Transverse colon (tissue), 3 donors: ENCODE measurements at regions not wholly inside any gene's neighbourhood (a gene's known extent, or its start where the extent isn't known, plus 50 kb on each side); places are given as distances from the start of the nearest gene placed in this dataset.

ENCODE experiments used
- CTCF ChIP-seq, 5 experiments: fragments of 200-600 bp in 3 of 5; fragments of 450-650 bp in 2 of 5; sonication (generic) in 3 of 5; IDR thresholded peaks; 1 replicate in 2 of 5; 2 replicates in 3 of 5; pipeline ENCODE4 v1.5.1; 2016 to 2017; ENCODE audit warnings: antibody characterized with exemption in 5 of 5, inconsistent platforms in 3 of 5, mild to moderate bottlenecking in 2 of 5, moderate library complexity in 1 of 5
- EP300 ChIP-seq: sonication (generic); formaldehyde crosslinking; IDR thresholded peaks from one replicate; pipeline ENCODE4 v1.6.1; 2017; ENCODE audit warnings: antibody characterized with exemption, low read depth
- POLR2A ChIP-seq: fragments of 450-650 bp; IDR thresholded peaks from one replicate; pipeline ENCODE4 v1.6.1; 2016; ENCODE audit warnings: antibody characterized with exemption, mild to moderate bottlenecking, moderate library complexity

- TF ChIP-seq EP300 (no peak), CTCF (IDR thresholded peaks at IDR 0.05) (no peak), POLR2A (no peak)
Measured at GRCh38 chr5:97918620-97919019, 735.6 kb upstream of the RIOK2 start.
